Spinal cord (tissue), 9 donors: ENCODE measurements at regions not wholly inside any gene's neighbourhood (a gene's known extent, or its start where the extent isn't known, plus 50 kb on each side); places are given as distances from the start of the nearest gene placed in this dataset.

Source experiments
- DNase-seq, 6 donors: peaks; one replicate each; pipeline versions ENCODE4 v3.0.0 to v3.0.0-alpha.2; 2013 to 2015; ENCODE audit warnings: low spot score in 6 of 6, low read depth in 4 of 6
- H3K27ac ChIP-seq: one replicate; pipeline ENCODE4 v1.5.1; 2013; ENCODE audit warnings: low read depth, low read length, control low read depth
- H3K27me3 ChIP-seq: one replicate; pipeline ENCODE4 v1.6.1; 2013; ENCODE audit warnings: low read length; ENCODE audit not compliant: control insufficient read depth, insufficient read depth
- H3K36me3 ChIP-seq: one replicate; pipeline ENCODE4 v1.6.1; 2013; ENCODE audit warnings: low read length; ENCODE audit not compliant: control insufficient read depth, insufficient read depth
- H3K4me1 ChIP-seq: one replicate; pipeline ENCODE4 v1.6.1; 2013; ENCODE audit warnings: low read length; ENCODE audit not compliant: control insufficient read depth, insufficient read depth
- H3K4me3 ChIP-seq: one replicate; pipeline ENCODE4 v1.5.1; 2013; ENCODE audit warnings: low read depth, low read length, control low read depth
- H3K9me3 ChIP-seq: one replicate; pipeline ENCODE4 v1.6.1; 2013; ENCODE audit warnings: low read length; ENCODE audit not compliant: control insufficient read depth, insufficient read depth
- WGBS: methylation state at CpG from one replicate; pipeline ENCODE4 v1.1.5; 2013; ENCODE audit warnings: missing lambda C conversion rate; ENCODE audit not compliant: insufficient coverage; 5-methylcytosine and 5-hydroxymethylcytosine counted together
- donor health status: healthy.

GRCh38 chr15:26442680-26443079 lies 330.2 kb downstream of the GABRB3 start:
- 88% methylated on average over 5 of the region's 5 CpGs for WGBS

GRCh38 chr15:26439681-26440080 lies 333.2 kb downstream of the GABRB3 start:
- Histone ChIP-seq H3K4me1 (peaks cover 11% of the 10 kb centered on the region), H3K27me3 (no peaks in the 10 kb centered on the region), H3K36me3 (no peaks in the 10 kb centered on the region), H3K27ac (no peak overlapping the region), H3K9me3 (no peaks in the 10 kb centered on the region), H3K4me3 (no peak overlapping the region)
- 79% methylated on average over 3 of the region's 3 CpGs for WGBS
- DNase-seq, result no peak

More at GRCh38 chr15:26442680-26443079, 330.2 kb downstream of the GABRB3 start:
- Histone ChIP-seq H3K27me3 (no peaks in the 10 kb centered on the region), H3K4me1 (peaks cover 11% of the 10 kb centered on the region), H3K36me3 (no peaks in the 10 kb centered on the region), H3K27ac (no peak overlapping the region), H3K4me3 (no peak overlapping the region), H3K9me3 (no peaks in the 10 kb centered on the region)
- no peak for DNase-seq

GRCh38 chr15:26438718-26439117 lies 334.1 kb downstream of the GABRB3 start:
- Histone ChIP-seq H3K4me1 (peaks cover 11% of the 10 kb centered on the region), H3K27ac (no peak overlapping the region), H3K9me3 (no peaks in the 10 kb centered on the region), H3K27me3 (no peaks in the 10 kb centered on the region), H3K4me3 (no peak overlapping the region), H3K36me3 (no peaks in the 10 kb centered on the region)
- peak in 1 of 6 donors; percentile 4 for DNase-seq
- WGBS, result 63% methylated on average over 2 of the region's 6 CpGs

GRCh38 chr15:26438316-26438715 lies 334.6 kb downstream of the GABRB3 start:
- Histone ChIP-seq H3K4me3 (no peak overlapping the region), H3K27ac (peak overlapping the region; percentile 47), H3K36me3 (no peaks in the 10 kb centered on the region), H3K4me1 (peaks cover 11% of the 10 kb centered on the region), H3K27me3 (no peaks in the 10 kb centered on the region), H3K9me3 (no peaks in the 10 kb centered on the region)
- DNase-seq, result peak in 5 of 6 donors; percentile 3 to 50 (median 22)
- 30% methylated on average over 2 of the region's 4 CpGs for WGBS

GRCh38 chr15:26433818-26434217 lies 339.0 kb downstream of the GABRB3 start:
- H3K4me1 ChIP-seq, result peaks cover 10% of the 10 kb centered on the region
- no peak overlapping the region for H3K27ac ChIP-seq
- H3K4me3 ChIP-seq, result no peak overlapping the region
- peak in 1 of 6 donors; percentile 21 for DNase-seq
- H3K9me3 ChIP-seq, result no peaks in the 10 kb centered on the region
- H3K27me3 ChIP-seq, result no peaks in the 10 kb centered on the region
- H3K36me3 ChIP-seq, result no peaks in the 10 kb centered on the region
- 90% methylated on average over 3 of the region's 5 CpGs for WGBS

- 75% methylated on average over 1 of the region's 2 CpGs for WGBS
- no peaks in the 10 kb centered on the region for H3K27me3 ChIP-seq
- peaks cover 4% of the 10 kb centered on the region for H3K4me1 ChIP-seq
Observed at GRCh38 chr15:26433060-26433459, 339.8 kb downstream of the GABRB3 start.

GRCh38 chr15:26421065-26421464 lies 351.8 kb downstream of the GABRB3 start:
- no peak overlapping the region for H3K4me3 ChIP-seq
- peaks cover 5% of the 10 kb centered on the region for H3K9me3 ChIP-seq
- no peaks in the 10 kb centered on the region for H3K27me3 ChIP-seq
- H3K4me1 ChIP-seq, result no peaks in the 10 kb centered on the region
- no peak overlapping the region for H3K27ac ChIP-seq
- no peak for DNase-seq
- WGBS, result no CpG with 5 or more reads among the region's 2 CpGs
- H3K36me3 ChIP-seq, result no peaks in the 10 kb centered on the region

More at GRCh38 chr15:26433060-26433459, 339.8 kb downstream of the GABRB3 start:
- Histone ChIP-seq H3K36me3 (no peaks in the 10 kb centered on the region), H3K9me3 (no peaks in the 10 kb centered on the region), H3K27ac (no peak overlapping the region), H3K4me3 (no peak overlapping the region)
- no peak for DNase-seq

GRCh38 chr15:26395624-26396023 lies 377.2 kb downstream of the GABRB3 start:
- no peak overlapping the region for H3K27ac ChIP-seq

GRCh38 chr15:26394801-26395200 lies 378.1 kb downstream of the GABRB3 start:
- 30% methylated on average over 6 of the region's 8 CpGs for WGBS
- no peak overlapping the region for H3K27ac ChIP-seq
- H3K9me3 ChIP-seq, result no peaks in the 10 kb centered on the region
- no peak for DNase-seq
- no peaks in the 10 kb centered on the region for H3K27me3 ChIP-seq
- no peaks in the 10 kb centered on the region for H3K36me3 ChIP-seq
- H3K4me1 ChIP-seq, result no peaks in the 10 kb centered on the region
- H3K4me3 ChIP-seq, result no peak overlapping the region

More at GRCh38 chr15:26395624-26396023, 377.2 kb downstream of the GABRB3 start:
- Histone ChIP-seq H3K27me3 (no peaks in the 10 kb centered on the region), H3K36me3 (no peaks in the 10 kb centered on the region), H3K4me3 (no peak overlapping the region), H3K9me3 (no peaks in the 10 kb centered on the region), H3K4me1 (no peaks in the 10 kb centered on the region)
- WGBS, result 42% methylated on average over 3 of the region's 4 CpGs
- peak in 1 of 6 donors; percentile 27 for DNase-seq

- 96% methylated on average over 2 of the region's 2 CpGs for WGBS
- H3K27me3 ChIP-seq, result no peaks in the 10 kb centered on the region
- no peak for DNase-seq
- H3K9me3 ChIP-seq, result no peaks in the 10 kb centered on the region
- H3K36me3 ChIP-seq, result no peaks in the 10 kb centered on the region
- no peaks in the 10 kb centered on the region for H3K4me1 ChIP-seq
- H3K4me3 ChIP-seq, result no peak overlapping the region
- no peak overlapping the region for H3K27ac ChIP-seq
Observed at GRCh38 chr15:26392956-26393355, 379.9 kb downstream of the GABRB3 start.
